Neuronal stem cell (in vitro differentiated cells): ENCODE measurements at regions not wholly inside any gene's neighbourhood (a gene's known extent, or its start where the extent isn't known, plus 50 kb on each side); places are given as distances from the start of the nearest gene placed in this dataset.
A peak's percentile ranks its signal among the peaks of the same experiment; 100 is the strongest.
"Not testable (repeated sequence)": the region's sequence is repeated elsewhere in the genome, so short reads cannot be mapped to it uniquely, and the experiment has no call there.

ENCODE experiments used
- DNase-seq: peaks from one replicate; pipeline ENCODE4 v3.0.0-alpha.2; 2013; ENCODE audit warnings: low spot score
- H2AFZ ChIP-seq: one replicate; pipeline ENCODE4 v1.6.1; 2013; ENCODE audit warnings: mild to moderate bottlenecking, low read length, inconsistent platforms
- H2AK5ac ChIP-seq: 2 replicates; pipeline ENCODE4 v1.6.1; 2013; ENCODE audit warnings: low read depth, mild to moderate bottlenecking, inconsistent platforms, low read length, moderate library complexity, mixed read lengths
- H2BK120ac ChIP-seq: 2 replicates; pipeline ENCODE4 v1.6.1; 2013; ENCODE audit warnings: low read depth, mild to moderate bottlenecking, inconsistent platforms, low read length, moderate library complexity, mixed read lengths
- H2BK12ac ChIP-seq: one replicate; pipeline ENCODE4 v1.6.1; 2013; ENCODE audit warnings: low read length, inconsistent platforms
- H2BK15ac ChIP-seq: 2 replicates; pipeline ENCODE4 v1.6.1; 2013; ENCODE audit warnings: mild to moderate bottlenecking, low read length, inconsistent platforms, mixed read lengths
- H2BK5ac ChIP-seq: one replicate; pipeline ENCODE4 v1.6.1; 2013; ENCODE audit warnings: inconsistent platforms, mild to moderate bottlenecking, low read length, moderate library complexity
- H3K14ac ChIP-seq: one replicate; pipeline ENCODE4 v1.6.1; 2013; ENCODE audit warnings: low read length, inconsistent platforms
- H3K18ac ChIP-seq: 2 replicates; pipeline ENCODE4 v1.6.1; 2013; ENCODE audit warnings: low read length, inconsistent platforms
- H3K23ac ChIP-seq: 2 replicates; pipeline ENCODE4 v1.6.1; 2013; ENCODE audit warnings: low read depth, mild to moderate bottlenecking, mixed read lengths, low read length, inconsistent platforms; ENCODE audit not compliant: poor library complexity
- H3K27ac ChIP-seq: replicated peaks from 3 replicates; pipeline ENCODE4 v1.5.1; 2013; ENCODE audit warnings: low read length, inconsistent platforms
- H3K27me3 ChIP-seq, 3 experiments: 2 replicates each; pipeline ENCODE4 v1.6.1; 2013; ENCODE audit warnings: low read length in 3 of 3, mild to moderate bottlenecking in 2 of 3, inconsistent platforms in 1 of 3, low read depth in 1 of 3, mixed read lengths in 1 of 3, moderate library complexity in 1 of 3; ENCODE audit not compliant: control insufficient read depth in 3 of 3, insufficient read depth in 3 of 3
- H3K36me3 ChIP-seq, 2 donors: replicated peaks in 1 of 2; 2 replicates each; pipeline ENCODE4 v1.6.1; 2013; ENCODE audit warnings: low read length in 2 of 2; ENCODE audit not compliant: control insufficient read depth in 2 of 2, insufficient read depth in 2 of 2
- H3K4ac ChIP-seq: 2 replicates; pipeline ENCODE4 v1.6.1; 2013; ENCODE audit warnings: inconsistent platforms, mild to moderate bottlenecking, low read length, moderate library complexity
- H3K4me1 ChIP-seq, 2 donors: 1 replicate in 1 of 2; 2 replicates in 1 of 2; pipeline ENCODE4 v1.6.1; 2013; ENCODE audit warnings: low read length in 2 of 2, low read depth in 1 of 2; ENCODE audit not compliant: control insufficient read depth in 2 of 2, insufficient read depth in 1 of 2
- H3K4me2 ChIP-seq: one replicate; pipeline ENCODE4 v1.6.1; 2013; ENCODE audit warnings: mild to moderate bottlenecking, low read length, inconsistent platforms; ENCODE audit not compliant: insufficient read depth, poor library complexity, severe bottlenecking
- H3K4me3 ChIP-seq, 2 donors: 2 replicates each; pipeline ENCODE4 v1.5.1; 2013; ENCODE audit warnings: low read length in 2 of 2, mild to moderate bottlenecking in 2 of 2, inconsistent platforms in 1 of 2, moderate library complexity in 1 of 2
- H3K79me1 ChIP-seq: one replicate; pipeline ENCODE4 v1.6.1; 2013; ENCODE audit warnings: low read depth, mild to moderate bottlenecking, inconsistent platforms, low read length, moderate library complexity
- H3K9ac ChIP-seq: one replicate; pipeline ENCODE4 v1.6.1; 2013; ENCODE audit warnings: mild to moderate bottlenecking, low read depth, low read length, inconsistent platforms; ENCODE audit not compliant: poor library complexity
- H3K9me3 ChIP-seq, 2 donors: replicated peaks in 1 of 2; 2 replicates each; pipeline versions ENCODE3 to v1.6.1; 2013; ENCODE audit warnings: low read length in 2 of 2, mild to moderate bottlenecking in 2 of 2, inconsistent platforms in 1 of 2, low read depth in 1 of 2, mixed read lengths in 1 of 2, moderate library complexity in 1 of 2; ENCODE audit not compliant: control insufficient read depth in 2 of 2, insufficient read depth in 1 of 2
- H4K8ac ChIP-seq: one replicate; pipeline ENCODE4 v1.6.1; 2013; ENCODE audit warnings: low read depth, mild to moderate bottlenecking, inconsistent platforms, low read length, moderate library complexity
- H4K91ac ChIP-seq: one replicate; pipeline ENCODE4 v1.6.1; 2013; ENCODE audit warnings: low read length, low read depth, mild to moderate bottlenecking, inconsistent platforms; ENCODE audit not compliant: poor library complexity
- WGBS, 2 donors: extraction: QIAGEN DNeasy Blood & Tissue Kit; methylation state at CpG; one replicate each; pipeline ENCODE4 v1.1.7; 2013; ENCODE audit warnings: missing lambda C conversion rate in 2 of 2, mixed read lengths in 1 of 2; ENCODE audit not compliant: insufficient read length in 2 of 2, insufficient replicate concordance in 1 of 2; ENCODE audit errors: extremely low coverage in 2 of 2; 5-methylcytosine and 5-hydroxymethylcytosine counted together

DNA sequence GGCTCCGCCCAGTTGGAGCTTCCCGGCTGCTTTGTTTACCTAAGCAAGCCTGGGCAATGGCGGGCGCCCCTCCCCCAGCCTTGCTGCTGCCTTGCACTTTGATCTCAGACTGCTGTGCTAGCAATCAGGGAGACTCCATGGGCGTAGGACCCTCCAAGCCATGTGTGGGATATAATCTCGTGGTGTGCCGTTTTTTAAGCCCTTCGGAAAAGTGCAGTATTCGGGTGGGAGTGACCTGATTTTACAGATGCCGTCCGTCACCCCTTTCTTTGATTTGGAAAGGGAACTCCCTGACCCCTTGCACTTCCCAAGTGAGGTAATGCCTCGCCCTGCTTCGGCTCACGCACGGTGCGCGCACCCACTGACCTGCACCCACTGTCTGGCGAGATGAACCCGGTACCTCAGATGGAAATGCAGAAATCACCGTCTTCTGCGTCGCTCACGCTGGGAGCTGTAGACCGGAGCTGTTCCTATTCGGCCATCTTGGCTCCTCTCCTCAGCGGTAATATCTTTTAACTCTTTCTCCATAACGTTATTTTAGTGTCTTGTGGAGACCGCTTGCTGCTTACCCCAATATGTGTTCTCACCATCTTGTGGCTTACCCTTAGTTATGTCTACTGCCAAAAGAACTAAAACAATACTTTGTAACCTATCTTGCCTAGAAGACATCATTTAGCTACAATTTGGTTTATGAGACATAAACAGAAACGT, 328.7 kb upstream of the EPHA5 start:
- not testable (repeated sequence) for H3K79me1 ChIP-seq, H3K36me3 ChIP-seq, H3K4me1 ChIP-seq, H4K8ac ChIP-seq, H3K27ac ChIP-seq, H2BK5ac ChIP-seq, H3K4ac ChIP-seq, H3K27me3 ChIP-seq, H3K4me2 ChIP-seq, DNase-seq, H4K91ac ChIP-seq, H3K18ac ChIP-seq, H2AK5ac ChIP-seq, H2BK120ac ChIP-seq, H3K14ac ChIP-seq, H3K9ac ChIP-seq, H3K9me3 ChIP-seq, H2BK15ac ChIP-seq, H3K23ac ChIP-seq, H2BK12ac ChIP-seq
- Histone ChIP-seq H2AFZ (peak overlapping the region; percentile 79), H3K4me3 (peak overlapping the region in 1 of 2 donors; percentile 45)
- WGBS, 2 donors: no CpG with 5 or more reads among the region's 29 CpGs

- H3K4me2 ChIP-seq: no peak overlapping the region
- WGBS, 2 donors: no CpG with 5 or more reads among the region's 2 CpGs
- no peak overlapping the region for H3K4ac ChIP-seq
- H3K9ac ChIP-seq: no peak overlapping the region
- H3K4me1 ChIP-seq: no peaks in the 10 kb centered on the region
- H3K14ac ChIP-seq: no peak overlapping the region
- H3K27ac ChIP-seq: no peak overlapping the region
- H2BK5ac ChIP-seq: no peak overlapping the region
- no peak overlapping the region for H3K18ac ChIP-seq
- H3K79me1 ChIP-seq: no peaks in the 10 kb centered on the region
- H2AFZ ChIP-seq: no peak overlapping the region
- H3K4me3 ChIP-seq: no peak overlapping the region
- no peaks in the 10 kb centered on the region for H3K27me3 ChIP-seq
- H4K91ac ChIP-seq: no peak overlapping the region
- no peak overlapping the region for H3K23ac ChIP-seq
- no peak overlapping the region for H4K8ac ChIP-seq
- H2BK120ac ChIP-seq: no peak overlapping the region
- H2BK12ac ChIP-seq: no peak overlapping the region
- DNase-seq: no peak
- H3K36me3 ChIP-seq: no peaks in the 10 kb centered on the region
- no peaks in the 10 kb centered on the region for H3K9me3 ChIP-seq
- H2BK15ac ChIP-seq: no peak overlapping the region
- H2AK5ac ChIP-seq: no peak overlapping the region
Observed at GRCh38 chr4:65983061-65983460, 312.8 kb upstream of the EPHA5 start.

GRCh38 chr4:65976287-65976686, 306.0 kb upstream of the EPHA5 start:
- no peak overlapping the region for H3K4me2 ChIP-seq
- no peaks in the 10 kb centered on the region for H3K36me3 ChIP-seq
- H2BK5ac ChIP-seq: no peak overlapping the region
- H3K27ac ChIP-seq: no peak overlapping the region
- no peak overlapping the region for H3K18ac ChIP-seq
- no peaks in the 10 kb centered on the region for H3K9me3 ChIP-seq
- no peak overlapping the region for H3K9ac ChIP-seq
- DNase-seq: no peak
- no peak overlapping the region for H2BK15ac ChIP-seq
- no peak overlapping the region for H4K8ac ChIP-seq
- no peak overlapping the region for H2AK5ac ChIP-seq
- no peak overlapping the region for H2BK12ac ChIP-seq
- no peak overlapping the region for H3K4me3 ChIP-seq
- no CpG with 5 or more reads among the region's 2 CpGs for WGBS, 2 donors
- H3K23ac ChIP-seq: no peak overlapping the region
- H4K91ac ChIP-seq: no peak overlapping the region
- no peaks in the 10 kb centered on the region for H3K27me3 ChIP-seq
- H3K79me1 ChIP-seq: no peaks in the 10 kb centered on the region
- H3K14ac ChIP-seq: no peak overlapping the region
- no peak overlapping the region for H2BK120ac ChIP-seq
- no peak overlapping the region for H3K4ac ChIP-seq
- H2AFZ ChIP-seq: no peak overlapping the region
- no peaks in the 10 kb centered on the region for H3K4me1 ChIP-seq

- H4K91ac ChIP-seq: no peak overlapping the region
- no peaks in the 10 kb centered on the region for H3K36me3 ChIP-seq
- no peak overlapping the region for H2AK5ac ChIP-seq
- no peaks in the 10 kb centered on the region for H3K79me1 ChIP-seq
- H3K9ac ChIP-seq: no peak overlapping the region
- no peak overlapping the region for H3K27ac ChIP-seq
- H3K14ac ChIP-seq: no peak overlapping the region
- no peaks in the 10 kb centered on the region for H3K9me3 ChIP-seq
- H4K8ac ChIP-seq: no peak overlapping the region
- H2BK12ac ChIP-seq: no peak overlapping the region
- no peak overlapping the region for H2BK5ac ChIP-seq
- H2BK120ac ChIP-seq: no peak overlapping the region
- H3K4ac ChIP-seq: no peak overlapping the region
- no peak overlapping the region for H3K4me3 ChIP-seq
- DNase-seq: no peak
- no peak overlapping the region for H2BK15ac ChIP-seq
- H3K23ac ChIP-seq: no peak overlapping the region
- peak overlapping the region; percentile 61 for H2AFZ ChIP-seq
- no peak overlapping the region for H3K4me2 ChIP-seq
- no CpG with 5 or more reads among the region's 9 CpGs for WGBS, 2 donors
- H3K27me3 ChIP-seq: no peaks in the 10 kb centered on the region
- peaks cover 0 to 2% of the 10 kb centered on the region in 2 donors for H3K4me1 ChIP-seq
- H3K18ac ChIP-seq: no peak overlapping the region
Observed at GRCh38 chr4:65973186-65973585, 302.9 kb upstream of the EPHA5 start.
